Activated CD8-positive, alpha-beta T cell treated with anti-CD3 and anti-CD28 coated beads, Interleukin-2, amount 10 ng/mL, durations not matched to agents 7 days and 5 days (primary cell): ENCODE measurements at regions not wholly inside any gene's neighbourhood (a gene's known extent, or its start where the extent isn't known, plus 50 kb on each side); places are given as distances from the start of the nearest gene placed in this dataset.

ENCODE experiments used
- ATAC-seq: fragments of 150-1000 bp; cut with Tn5 transposase; one replicate; pipeline ENCODE4 v1.10.0; 2021; ENCODE audit warnings: moderate library complexity
- CTCF ChIA-PET: fragments of 350-600 bp; sonication (Branson Sonifier 250); formaldehyde crosslinking; loops from one replicate; lab custom pipeline; 2021; ENCODE audit warnings: antibody characterized with exemption; lab: Charles Lee
- POLR2A ChIA-PET: fragments of 350-600 bp; sonication (Branson Sonifier 250); formaldehyde crosslinking; loops from one replicate; lab custom pipeline; 2021; ENCODE audit warnings: antibody characterized with exemption; lab: Charles Lee
- DNase-seq: peaks from one replicate; pipeline ENCODE4 v3.0.0-alpha.2; 2020
- H3K27ac Mint-ChIP-seq: one replicate; pipeline ENCODE4 v1.8.0; 2021; ENCODE audit warnings: mild to moderate bottlenecking, mixed read lengths
- H3K27me3 Mint-ChIP-seq: one replicate; pipeline ENCODE4 v1.8.0; 2021; ENCODE audit warnings: low read depth, mixed read lengths
- H3K36me3 Mint-ChIP-seq: one replicate; pipeline ENCODE4 v1.8.0; 2021; ENCODE audit warnings: low read depth, mixed read lengths
- H3K4me1 Mint-ChIP-seq: one replicate; pipeline ENCODE4 v1.8.0; 2021; ENCODE audit warnings: low read depth, mixed read lengths
- H3K4me3 Mint-ChIP-seq: one replicate; pipeline ENCODE4 v1.8.0; 2021; ENCODE audit warnings: mild to moderate bottlenecking, mixed read lengths
- H3K9me3 Mint-ChIP-seq: one replicate; pipeline ENCODE4 v1.8.0; 2022; ENCODE audit warnings: mixed read lengths; ENCODE audit not compliant: insufficient read depth

DNA sequence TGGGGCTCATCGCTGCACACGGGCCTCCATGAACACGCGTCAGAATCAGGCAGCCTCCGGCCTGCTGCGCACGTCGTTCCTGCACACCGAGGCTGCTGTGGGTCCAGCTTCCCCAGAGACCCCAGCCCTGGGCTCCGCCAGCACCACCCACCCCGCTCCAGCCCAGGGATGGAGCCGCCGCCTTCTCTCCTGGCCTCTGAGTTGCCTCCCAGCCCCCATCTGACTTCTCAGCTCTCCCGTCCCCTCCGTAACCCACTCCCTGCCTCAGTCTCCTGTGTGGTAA, 253.9 kb upstream of the SFSWAP start:
- CTCF ChIA-PET: no interaction called here
- Mint-ChIP-seq H3K27ac (no peak overlapping the region), H3K9me3 (no peaks in the 10 kb centered on the region), H3K27me3 (no peaks in the 10 kb centered on the region), H3K36me3 (no peaks in the 10 kb centered on the region), H3K4me1 (no peaks in the 10 kb centered on the region), H3K4me3 (no peak overlapping the region)
- POLR2A ChIA-PET: no interaction called here
- no peak for DNase-seq
- no peak for ATAC-seq

DNA sequence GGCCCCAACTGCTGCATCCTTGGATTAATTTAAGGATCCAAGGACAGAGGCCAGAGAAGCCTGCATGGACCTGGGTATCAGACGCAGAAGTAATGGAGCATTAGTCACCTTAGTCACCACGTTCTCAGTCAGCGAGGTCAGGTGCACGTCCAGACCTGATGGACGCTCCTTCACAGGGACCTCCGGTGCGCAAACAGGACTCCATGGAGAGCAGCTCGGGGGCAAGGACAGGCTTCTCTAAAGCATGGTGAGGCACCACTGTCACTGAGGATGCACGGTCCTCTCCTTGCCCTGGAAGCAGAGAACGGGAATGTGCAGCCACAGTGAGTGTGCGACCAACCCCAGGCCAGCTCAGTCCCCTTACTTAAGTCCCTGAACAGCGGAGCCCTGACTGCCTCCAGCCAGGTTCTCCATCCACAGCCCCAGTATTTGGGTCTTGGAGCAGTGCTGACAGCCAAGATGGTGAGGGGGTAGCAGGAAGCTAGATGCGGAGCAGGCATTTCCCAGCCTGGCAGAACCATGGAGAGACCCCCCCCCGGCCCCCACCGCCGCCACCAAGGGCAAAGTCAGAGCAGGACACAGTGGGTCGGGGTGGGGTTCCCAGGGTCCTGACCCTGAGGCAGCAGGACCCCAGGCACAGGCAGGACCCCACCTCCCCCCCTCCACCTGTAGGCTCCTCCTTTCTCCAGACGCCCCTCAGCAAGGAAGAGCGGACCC, 253.4 kb upstream of the SFSWAP start:
- Mint-ChIP-seq H3K4me3 (no peak overlapping the region), H3K36me3 (no peaks in the 10 kb centered on the region), H3K27me3 (no peaks in the 10 kb centered on the region), H3K4me1 (no peaks in the 10 kb centered on the region), H3K9me3 (no peaks in the 10 kb centered on the region), H3K27ac (no peak overlapping the region)
- DNase-seq: no peak
- ATAC-seq: no peak
- CTCF ChIA-PET: no interaction called here
- POLR2A ChIA-PET: no interaction called here

DNA sequence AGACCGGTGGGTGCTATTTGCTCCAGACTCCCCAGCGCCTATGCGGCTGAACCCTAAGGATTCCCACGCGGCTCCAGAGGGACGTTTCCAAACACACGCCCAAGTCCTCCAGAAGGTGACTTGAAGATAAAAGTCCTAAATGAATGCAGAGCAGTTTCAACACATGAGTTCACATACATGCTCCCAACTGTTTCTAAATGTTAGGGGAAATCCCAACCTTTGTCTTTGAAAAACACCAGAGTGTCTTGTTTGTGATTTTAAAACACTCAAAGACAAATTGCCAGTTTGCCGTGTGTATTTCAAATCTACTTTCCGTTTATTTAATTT, 252.9 kb upstream of the SFSWAP start:
- no peak for DNase-seq
- Mint-ChIP-seq H3K4me3 (no peak overlapping the region), H3K27ac (no peak overlapping the region), H3K36me3 (no peaks in the 10 kb centered on the region), H3K9me3 (no peaks in the 10 kb centered on the region), H3K27me3 (no peaks in the 10 kb centered on the region), H3K4me1 (no peaks in the 10 kb centered on the region)
- ChIA-PET CTCF (no interaction called here), POLR2A (no interaction called here)
- ATAC-seq: no peak

DNA sequence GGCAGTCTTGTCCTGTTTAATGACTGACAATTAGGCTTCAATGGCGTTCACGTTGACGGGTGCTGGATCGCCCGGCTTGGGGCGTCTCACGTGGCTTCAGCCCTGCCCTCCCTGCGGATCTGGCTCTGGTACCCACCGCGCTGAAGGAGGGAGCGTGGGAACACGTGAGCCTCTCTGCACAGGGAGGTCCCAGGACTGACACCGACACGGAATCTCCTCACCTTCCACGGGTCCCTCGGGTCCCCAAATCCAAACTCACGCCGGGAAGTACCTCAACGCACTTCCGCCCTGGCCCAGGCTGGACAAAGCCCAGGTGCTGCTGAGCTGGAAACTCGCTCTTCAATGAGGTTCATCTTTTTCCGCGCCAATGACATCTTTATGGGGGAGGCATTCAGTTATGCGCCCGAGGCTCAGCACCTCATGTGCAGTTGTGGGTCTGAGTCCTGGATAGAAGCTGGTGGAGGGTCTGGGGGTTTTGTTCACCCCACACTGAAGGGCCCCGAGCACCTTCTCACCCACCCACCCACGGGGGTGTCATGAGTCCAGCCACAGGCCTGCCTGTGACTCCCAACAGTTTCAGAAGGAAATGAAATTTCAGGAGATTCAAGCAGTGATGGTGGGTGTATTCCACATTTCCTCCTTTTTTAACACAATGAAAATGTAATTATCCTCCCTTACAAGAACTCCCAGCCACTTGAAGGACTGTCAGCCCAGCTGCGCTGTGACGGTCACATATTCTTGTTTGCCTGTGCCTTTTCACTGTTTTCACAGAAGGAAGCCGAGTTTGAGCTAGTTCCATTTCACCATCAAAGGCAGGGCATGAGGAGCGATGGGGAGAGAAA, 251.7 kb upstream of the SFSWAP start:
- H3K36me3 Mint-ChIP-seq: no peaks in the 10 kb centered on the region
- no peaks in the 10 kb centered on the region for H3K4me1 Mint-ChIP-seq
- H3K4me3 Mint-ChIP-seq: no peak overlapping the region
- ATAC-seq (no peak), DNase-seq (no peak)
- no peaks in the 10 kb centered on the region for H3K27me3 Mint-ChIP-seq
- ChIA-PET CTCF (no interaction called here), POLR2A (no interaction called here)
- H3K9me3 Mint-ChIP-seq: no peaks in the 10 kb centered on the region
- H3K27ac Mint-ChIP-seq: no peak overlapping the region

DNA sequence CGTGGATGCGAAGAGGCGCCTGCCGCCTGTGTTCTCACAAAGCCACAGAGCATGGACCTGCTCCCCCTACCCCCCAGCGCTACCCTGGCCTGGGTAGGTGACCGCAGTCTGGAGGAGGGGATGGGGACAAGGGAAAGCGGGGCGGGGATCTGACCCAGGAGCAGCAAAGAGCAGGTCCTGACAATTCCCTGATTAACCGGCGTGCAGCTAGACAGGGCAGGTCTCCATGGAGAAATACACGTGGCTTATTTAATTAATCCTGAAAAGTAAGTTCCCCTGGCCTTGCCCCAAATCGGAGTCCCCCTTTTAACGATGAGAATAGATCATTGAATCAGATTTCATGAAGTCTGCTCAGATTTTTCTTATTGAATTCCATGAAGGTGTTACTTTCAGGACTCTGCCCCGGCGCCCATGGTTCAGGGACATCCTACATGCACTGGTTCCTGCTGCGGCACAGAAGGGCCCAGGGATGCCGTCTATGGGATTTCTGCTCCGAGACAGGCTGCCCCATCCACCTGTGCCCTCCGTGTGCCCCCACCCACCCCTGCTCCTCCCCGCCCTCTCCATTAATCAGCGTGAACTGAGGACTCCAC, 251.0 kb upstream of the SFSWAP start:
- no peak overlapping the region for H3K27ac Mint-ChIP-seq
- ATAC-seq: no peak
- H3K4me1 Mint-ChIP-seq: no peaks in the 10 kb centered on the region
- no peaks in the 10 kb centered on the region for H3K9me3 Mint-ChIP-seq
- no peaks in the 10 kb centered on the region for H3K36me3 Mint-ChIP-seq
- H3K4me3 Mint-ChIP-seq: no peak overlapping the region
- ChIA-PET POLR2A (no interaction called here), CTCF (no interaction called here)
- H3K27me3 Mint-ChIP-seq: no peaks in the 10 kb centered on the region
- DNase-seq: no peak

DNA sequence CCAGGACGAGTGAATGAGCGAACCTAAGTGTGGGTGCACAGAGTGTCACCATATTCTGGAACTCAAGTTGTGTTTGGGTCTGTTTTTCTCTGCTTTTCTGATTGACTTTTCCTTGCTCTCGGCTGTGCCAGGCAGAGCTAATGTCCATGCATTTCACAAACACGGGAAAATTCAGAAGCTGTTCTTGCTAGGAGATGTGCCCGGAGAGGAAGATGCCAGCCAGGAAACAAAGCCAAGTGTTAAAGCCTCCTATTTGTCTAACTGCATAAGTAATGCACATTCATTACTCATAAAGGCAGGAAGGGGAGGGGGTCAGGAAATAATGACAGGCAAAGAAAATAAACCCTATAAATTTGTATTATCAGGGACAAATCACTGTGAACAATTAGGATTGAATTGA, 250.4 kb upstream of the SFSWAP start:
- H3K36me3 Mint-ChIP-seq: no peaks in the 10 kb centered on the region
- no peak overlapping the region for H3K4me3 Mint-ChIP-seq

DNA sequence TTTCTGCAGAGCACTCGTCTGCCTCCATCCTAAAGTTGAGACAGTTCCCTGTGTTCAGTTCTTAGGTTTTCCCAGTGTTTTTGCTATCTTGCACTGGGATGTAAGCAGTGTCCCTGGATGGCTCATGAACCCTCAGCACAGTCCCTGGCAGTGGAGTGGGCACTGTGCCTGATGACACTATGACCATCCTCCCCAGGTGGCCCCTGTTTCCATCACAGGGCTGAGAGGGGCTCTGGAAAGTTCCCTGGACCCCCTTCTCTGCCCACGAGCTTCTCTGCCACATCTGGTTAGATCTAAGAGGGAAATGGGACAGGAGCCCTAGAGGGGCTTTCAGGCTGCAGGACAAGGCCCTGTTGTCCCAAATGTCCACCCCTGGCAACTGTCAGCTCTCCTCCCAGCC, 249.8 kb upstream of the SFSWAP start:
- Mint-ChIP-seq H3K4me1 (no peaks in the 10 kb centered on the region), H3K4me3 (no peak overlapping the region), H3K9me3 (no peaks in the 10 kb centered on the region), H3K36me3 (no peaks in the 10 kb centered on the region), H3K27me3 (no peaks in the 10 kb centered on the region), H3K27ac (no peak overlapping the region)
- POLR2A ChIA-PET: no interaction called here
- ATAC-seq: no peak
- DNase-seq: no peak
- CTCF ChIA-PET: no interaction called here

More for the DNA sequence above, 250.4 kb upstream of the SFSWAP start:
- Mint-ChIP-seq H3K27ac (no peak overlapping the region), H3K9me3 (no peaks in the 10 kb centered on the region), H3K27me3 (no peaks in the 10 kb centered on the region), H3K4me1 (no peaks in the 10 kb centered on the region)
- ATAC-seq (no peak), DNase-seq (no peak)
- ChIA-PET POLR2A (no interaction called here), CTCF (no interaction called here)

DNA sequence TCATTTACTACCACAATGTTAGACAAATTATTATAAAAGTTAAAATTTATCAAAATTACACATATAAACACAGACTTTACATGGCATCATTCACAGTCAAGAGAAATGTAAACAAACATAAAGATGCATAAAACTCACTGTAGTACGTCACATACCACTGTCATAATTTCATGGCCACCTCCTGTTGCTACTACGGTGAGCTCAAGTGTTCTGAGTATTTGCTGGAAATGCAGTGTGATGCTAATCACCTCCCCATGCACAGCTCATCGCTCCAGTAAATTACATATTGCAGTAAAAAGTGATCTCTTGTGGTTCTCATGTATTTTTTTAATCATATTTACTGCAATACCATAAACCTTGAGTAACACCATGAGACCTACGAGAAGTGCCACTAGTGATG, 247.7 kb upstream of the SFSWAP start:
- DNase-seq: no peak
- no peak overlapping the region for H3K27ac Mint-ChIP-seq

DNA sequence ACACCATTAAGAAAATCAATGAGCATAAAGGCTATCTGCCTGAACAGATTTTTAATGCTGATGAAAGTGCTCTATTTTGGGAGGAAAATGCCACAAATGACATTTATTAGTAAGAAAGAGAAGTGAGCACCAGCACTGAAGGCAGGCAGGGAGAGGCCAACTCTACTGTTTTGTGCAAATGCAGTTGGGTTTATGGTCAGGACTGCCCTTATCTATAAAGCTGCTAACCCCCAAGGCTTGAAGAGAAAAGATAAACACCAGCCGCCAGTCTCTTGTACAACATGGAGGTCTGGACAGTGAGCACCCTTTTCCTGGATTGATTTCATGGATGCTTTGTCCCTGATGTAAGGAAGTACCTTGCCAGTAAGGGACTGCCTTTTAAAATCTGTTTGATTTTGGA, 246.8 kb upstream of the SFSWAP start:
- DNase-seq: no peak
- Mint-ChIP-seq H3K36me3 (no peaks in the 10 kb centered on the region), H3K4me3 (no peak overlapping the region), H3K27ac (no peak overlapping the region), H3K27me3 (no peaks in the 10 kb centered on the region), H3K4me1 (no peaks in the 10 kb centered on the region), H3K9me3 (no peaks in the 10 kb centered on the region)
- CTCF ChIA-PET: no interaction called here
- POLR2A ChIA-PET: no interaction called here
- ATAC-seq: no peak

More for the DNA sequence above, 247.7 kb upstream of the SFSWAP start:
- Mint-ChIP-seq H3K4me1 (no peaks in the 10 kb centered on the region), H3K9me3 (no peaks in the 10 kb centered on the region), H3K4me3 (no peak overlapping the region), H3K36me3 (no peaks in the 10 kb centered on the region), H3K27me3 (no peaks in the 10 kb centered on the region)
- no peak for ATAC-seq
- ChIA-PET CTCF (no interaction called here), POLR2A (no interaction called here)

DNA sequence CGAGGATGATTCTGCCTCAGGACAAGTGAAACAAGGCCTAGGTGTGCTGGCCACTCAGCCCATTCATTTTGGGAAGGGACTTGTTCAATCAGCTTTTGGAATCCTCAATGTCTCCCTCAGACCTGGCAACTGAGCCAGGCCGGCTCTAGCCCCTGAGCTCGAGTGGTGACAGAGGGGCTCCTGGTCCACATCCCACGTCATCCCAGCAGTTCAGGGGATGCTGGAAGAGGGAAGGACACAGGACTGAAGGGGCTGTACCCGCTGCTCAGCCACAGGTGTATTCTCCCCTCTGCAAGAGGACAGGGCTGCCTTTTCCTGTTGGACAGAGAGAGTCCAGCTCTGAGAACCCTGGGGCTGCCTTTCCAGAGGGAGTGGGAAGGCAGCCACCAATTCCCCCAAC, 244.6 kb upstream of the SFSWAP start:
- ChIA-PET POLR2A (no interaction called here), CTCF (no interaction called here)
- Mint-ChIP-seq H3K4me1 (no peaks in the 10 kb centered on the region), H3K36me3 (no peaks in the 10 kb centered on the region), H3K27ac (no peak overlapping the region), H3K27me3 (no peaks in the 10 kb centered on the region), H3K9me3 (no peaks in the 10 kb centered on the region), H3K4me3 (no peak overlapping the region)
- DNase-seq (no peak), ATAC-seq (no peak)

DNA sequence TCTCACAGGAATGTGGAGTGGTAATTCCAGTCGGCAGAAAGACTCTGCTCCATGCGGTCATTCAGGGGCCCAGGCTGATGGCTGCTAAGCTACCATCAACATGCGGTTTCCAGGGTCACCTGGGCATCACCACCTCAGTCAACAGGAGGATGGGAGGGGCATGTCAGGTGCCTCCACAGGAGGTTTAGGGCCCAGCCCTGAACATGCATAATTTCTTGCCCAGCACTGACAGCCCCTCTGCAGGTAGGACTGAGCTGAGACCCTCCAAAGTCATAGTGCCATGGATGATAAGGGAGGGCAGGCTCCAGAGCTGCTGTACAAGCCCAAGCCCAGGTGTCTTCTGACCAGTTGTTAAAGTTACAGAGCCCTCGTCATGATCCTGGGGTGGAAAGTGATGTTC, 244.0 kb upstream of the SFSWAP start:
- DNase-seq: no peak
- CTCF ChIA-PET: no interaction called here
- no peak for ATAC-seq
- H3K4me1 Mint-ChIP-seq: no peaks in the 10 kb centered on the region
- no peaks in the 10 kb centered on the region for H3K27me3 Mint-ChIP-seq
- POLR2A ChIA-PET: no interaction called here
- no peaks in the 10 kb centered on the region for H3K36me3 Mint-ChIP-seq
- H3K9me3 Mint-ChIP-seq: no peaks in the 10 kb centered on the region
- no peak overlapping the region for H3K4me3 Mint-ChIP-seq
- no peak overlapping the region for H3K27ac Mint-ChIP-seq

DNA sequence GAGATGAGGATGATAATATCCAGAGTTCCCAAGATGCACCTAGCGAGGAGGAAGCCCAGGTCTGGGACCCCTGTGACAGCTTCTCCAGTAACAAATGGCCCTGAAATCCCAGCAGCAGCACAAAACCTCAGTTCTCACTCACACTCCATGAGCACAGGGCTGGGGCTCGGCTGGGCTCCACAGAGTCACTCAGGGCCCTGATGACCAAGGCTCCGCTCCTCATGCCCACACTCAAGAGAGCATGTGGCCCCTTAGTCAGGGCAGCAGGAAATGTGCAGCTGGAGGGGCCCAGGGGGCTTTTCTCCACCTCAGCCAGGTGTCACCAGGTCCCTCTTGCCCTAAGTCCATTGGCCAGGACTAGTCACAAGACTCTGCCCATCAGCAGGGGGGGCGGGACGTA, 242.7 kb upstream of the SFSWAP start:
- Mint-ChIP-seq H3K4me3 (no peak overlapping the region), H3K9me3 (no peaks in the 10 kb centered on the region), H3K4me1 (no peaks in the 10 kb centered on the region), H3K27ac (no peak overlapping the region), H3K36me3 (no peaks in the 10 kb centered on the region), H3K27me3 (no peaks in the 10 kb centered on the region)
- ChIA-PET POLR2A (no interaction called here), CTCF (no interaction called here)
- DNase-seq (no peak), ATAC-seq (no peak)
